HCT116 (cell line): ENCODE measurements at regions not wholly inside any gene's neighbourhood (a gene's known extent, or its start where the extent isn't known, plus 50 kb on each side); places are given as distances from the start of the nearest gene placed in this dataset.

Experiments used
- CBX3 ChIP-seq: IDR thresholded peaks from 2 replicates; pipeline ENCODE4 v1.6.1; 2012; ENCODE audit warnings: low read depth
- CTCF ChIP-seq, 3 experiments: fragments of 200-600 bp in 1 of 3; sonication (generic) in 1 of 3; IDR thresholded peaks in 2 of 3; conservative IDR thresholded peaks in 1 of 3; 2 replicates each; pipeline ENCODE4 v1.5.1; 2012 to 2017; ENCODE audit warnings: low read depth in 2 of 3, low read length in 2 of 3, antibody characterized with exemption in 1 of 3, borderline replicate concordance in 1 of 3, control low read depth in 1 of 3, mild to moderate bottlenecking in 1 of 3, mixed read lengths in 1 of 3, mixed run types in 1 of 3, moderate library complexity in 1 of 3; ENCODE audit not compliant: insufficient read depth in 1 of 3
- EZH2 ChIP-seq: fragments of 200-600 bp; sonication (generic); IDR thresholded peaks from 2 replicates; pipeline ENCODE4 v1.6.1; 2017; ENCODE audit warnings: antibody characterized with exemption, mixed run types
- EZH2phosphoT487 ChIP-seq: fragments of 200-600 bp; IDR thresholded peaks from 2 replicates; pipeline ENCODE4 v1.6.1; 2018; ENCODE audit warnings: antibody characterized with exemption, borderline replicate concordance
- FOSL1 ChIP-seq: IDR thresholded peaks from 2 replicates; pipeline ENCODE4 v1.6.1; 2012; ENCODE audit warnings: low read depth
- JUND ChIP-seq: IDR thresholded peaks from 2 replicates; pipeline ENCODE4 v1.6.1; 2012
- MAX ChIP-seq: IDR thresholded peaks from 2 replicates; pipeline ENCODE4 v1.6.1; 2012
- POLR2A ChIP-seq: IDR thresholded peaks from 2 replicates; pipeline ENCODE4 v1.7.0; 2011; ENCODE audit warnings: borderline replicate concordance; ENCODE audit not compliant: insufficient read depth, insufficient read length; ENCODE audit errors: extremely low read depth
- POLR2AphosphoS5 ChIP-seq: IDR thresholded peaks from 2 replicates; pipeline ENCODE4 v1.6.1; 2011; ENCODE audit warnings: mild to moderate bottlenecking, low read depth, low read length, moderate library complexity
- RAD21 ChIP-seq: IDR thresholded peaks from 2 replicates; pipeline ENCODE4 v1.6.1; 2012; ENCODE audit warnings: low read depth, mild to moderate bottlenecking
- TCF7L2 ChIP-seq: IDR thresholded peaks from 2 replicates; pipeline ENCODE4 v1.7.0; 2011; ENCODE audit warnings: borderline replicate concordance, inconsistent platforms; ENCODE audit not compliant: insufficient read depth, insufficient read length; ENCODE audit errors: extremely low read depth
- YY1 ChIP-seq: IDR thresholded peaks from 2 replicates; pipeline ENCODE4 v1.6.1; 2011; ENCODE audit warnings: low read length, low read depth, moderate library complexity, mild to moderate bottlenecking; ENCODE audit not compliant: insufficient replicate concordance; ENCODE audit errors: extremely low read depth
- ZFX ChIP-seq: fragments of 450-650 bp; IDR thresholded peaks from 2 replicates; pipeline ENCODE4 v1.6.1; 2017
- TF ChIP-seq, protein P1 (sequence below): IDR thresholded peaks from 2 replicates; pipeline ENCODE4 v1.6.1; 2012; ENCODE audit warnings: low read depth

- no peak for TF ChIP-seq CTCF (IDR thresholded peaks at IDR 0.05 in 2 of 3, conservative IDR thresholded peaks at IDR 0.05 in 1 of 3; ENCODE audit: borderline replicate concordance in 1 of 3, insufficient read depth in 1 of 3, low read depth in 2 of 3, low read length in 2 of 3)
- TF ChIP-seq JUND: no peak
- TF ChIP-seq EZH2phosphoT487: no peak
- TF ChIP-seq, protein P1, sequence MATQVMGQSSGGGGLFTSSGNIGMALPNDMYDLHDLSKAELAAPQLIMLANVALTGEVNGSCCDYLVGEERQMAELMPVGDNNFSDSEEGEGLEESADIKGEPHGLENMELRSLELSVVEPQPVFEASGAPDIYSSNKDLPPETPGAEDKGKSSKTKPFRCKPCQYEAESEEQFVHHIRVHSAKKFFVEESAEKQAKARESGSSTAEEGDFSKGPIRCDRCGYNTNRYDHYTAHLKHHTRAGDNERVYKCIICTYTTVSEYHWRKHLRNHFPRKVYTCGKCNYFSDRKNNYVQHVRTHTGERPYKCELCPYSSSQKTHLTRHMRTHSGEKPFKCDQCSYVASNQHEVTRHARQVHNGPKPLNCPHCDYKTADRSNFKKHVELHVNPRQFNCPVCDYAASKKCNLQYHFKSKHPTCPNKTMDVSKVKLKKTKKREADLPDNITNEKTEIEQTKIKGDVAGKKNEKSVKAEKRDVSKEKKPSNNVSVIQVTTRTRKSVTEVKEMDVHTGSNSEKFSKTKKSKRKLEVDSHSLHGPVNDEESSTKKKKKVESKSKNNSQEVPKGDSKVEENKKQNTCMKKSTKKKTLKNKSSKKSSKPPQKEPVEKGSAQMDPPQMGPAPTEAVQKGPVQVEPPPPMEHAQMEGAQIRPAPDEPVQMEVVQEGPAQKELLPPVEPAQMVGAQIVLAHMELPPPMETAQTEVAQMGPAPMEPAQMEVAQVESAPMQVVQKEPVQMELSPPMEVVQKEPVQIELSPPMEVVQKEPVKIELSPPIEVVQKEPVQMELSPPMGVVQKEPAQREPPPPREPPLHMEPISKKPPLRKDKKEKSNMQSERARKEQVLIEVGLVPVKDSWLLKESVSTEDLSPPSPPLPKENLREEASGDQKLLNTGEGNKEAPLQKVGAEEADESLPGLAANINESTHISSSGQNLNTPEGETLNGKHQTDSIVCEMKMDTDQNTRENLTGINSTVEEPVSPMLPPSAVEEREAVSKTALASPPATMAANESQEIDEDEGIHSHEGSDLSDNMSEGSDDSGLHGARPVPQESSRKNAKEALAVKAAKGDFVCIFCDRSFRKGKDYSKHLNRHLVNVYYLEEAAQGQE: no peak
- TF ChIP-seq POLR2A: no peak
- no peak for TF ChIP-seq POLR2AphosphoS5
- no peak for TF ChIP-seq EZH2
- TF ChIP-seq CBX3: no peak
- no peak for TF ChIP-seq RAD21
- TF ChIP-seq MAX: no peak
- no peak for TF ChIP-seq YY1
- TF ChIP-seq FOSL1: no peak
- TF ChIP-seq TCF7L2: no peak
- no peak for TF ChIP-seq ZFX
Measured at GRCh38 chr1:95304803-95305202, 70.8 kb downstream of the RWDD3 start.
